NCI-H510A (cell line): ENCODE measurements at regions not wholly inside any gene's neighbourhood (a gene's known extent, or its start where the extent isn't known, plus 50 kb on each side); places are given as distances from the start of the nearest gene placed in this dataset.

Experiments used
- DNase-seq: peaks from one replicate; lab custom pipeline; 2025; lab: John Stamatoyannopoulos, UW

GRCh38 chr5:123810746-123811340 lies 298.9 kb downstream of the CSNK1G3 start:
- DNase-seq, result no peak

- DNase-seq, result no peak
Observed at GRCh38 chr5:123810253-123810652, 298.3 kb downstream of the CSNK1G3 start.

- peak; percentile 62 for DNase-seq
Observed at GRCh38 chr5:123809594-123810221, 297.7 kb downstream of the CSNK1G3 start.

GRCh38 chr5:123808461-123809380 lies 296.7 kb downstream of the CSNK1G3 start:
- DNase-seq, result no peak

- no peak for DNase-seq
Observed at GRCh38 chr5:123807177-123807945, 295.4 kb downstream of the CSNK1G3 start.

GRCh38 chr5:123806644-123807043 lies 294.7 kb downstream of the CSNK1G3 start:
- DNase-seq, result no peak

- no peak for DNase-seq
Observed at GRCh38 chr5:123805300-123805699, 293.3 kb downstream of the CSNK1G3 start.

GRCh38 chr5:123803359-123803758 lies 291.4 kb downstream of the CSNK1G3 start:
- DNase-seq, result no peak

GRCh38 chr5:123802298-123802951 lies 290.4 kb downstream of the CSNK1G3 start:
- no peak for DNase-seq

- no peak for DNase-seq
Observed at GRCh38 chr5:123800640-123801039, 288.7 kb downstream of the CSNK1G3 start.

- no peak for DNase-seq
Observed at GRCh38 chr5:123795688-123796087, 283.7 kb downstream of the CSNK1G3 start.

GRCh38 chr5:123790226-123790625 lies 278.2 kb downstream of the CSNK1G3 start:
- no peak for DNase-seq

- no peak for DNase-seq
Observed at GRCh38 chr5:123787635-123788034, 275.7 kb downstream of the CSNK1G3 start.

GRCh38 chr5:123787136-123787535 lies 275.2 kb downstream of the CSNK1G3 start:
- no peak for DNase-seq

- no peak for DNase-seq
Observed at GRCh38 chr5:123786411-123786810, 274.4 kb downstream of the CSNK1G3 start.

GRCh38 chr5:123785162-123786071 lies 273.4 kb downstream of the CSNK1G3 start:
- no peak for DNase-seq

GRCh38 chr5:123783421-123783820 lies 271.4 kb downstream of the CSNK1G3 start:
- no peak for DNase-seq

- no peak for DNase-seq
Observed at GRCh38 chr5:123778641-123779040, 266.7 kb downstream of the CSNK1G3 start.

- no peak for DNase-seq
Observed at GRCh38 chr5:123776761-123777160, 264.8 kb downstream of the CSNK1G3 start.

- no peak for DNase-seq
Observed at GRCh38 chr5:123771715-123772114, 259.7 kb downstream of the CSNK1G3 start.

GRCh38 chr5:123763201-123763600 lies 251.2 kb downstream of the CSNK1G3 start:
- DNase-seq, result no peak
